WI38 (cell line): ENCODE measurements at regions not wholly inside any gene's neighbourhood (a gene's known extent, or its start where the extent isn't known, plus 50 kb on each side); places are given as distances from the start of the nearest gene placed in this dataset.

Experiments
- H3K4me3 ChIP-seq: 2 replicates; pipeline ENCODE4 v1.5.1; 2011; ENCODE audit warnings: low read depth, mild to moderate bottlenecking, control low read depth, low read length
- CTCF ChIP-seq: IDR thresholded peaks from 2 replicates; pipeline ENCODE4 v1.5.1; 2012; ENCODE audit warnings: low read depth, mild to moderate bottlenecking, control low read depth, low read length

DNA sequence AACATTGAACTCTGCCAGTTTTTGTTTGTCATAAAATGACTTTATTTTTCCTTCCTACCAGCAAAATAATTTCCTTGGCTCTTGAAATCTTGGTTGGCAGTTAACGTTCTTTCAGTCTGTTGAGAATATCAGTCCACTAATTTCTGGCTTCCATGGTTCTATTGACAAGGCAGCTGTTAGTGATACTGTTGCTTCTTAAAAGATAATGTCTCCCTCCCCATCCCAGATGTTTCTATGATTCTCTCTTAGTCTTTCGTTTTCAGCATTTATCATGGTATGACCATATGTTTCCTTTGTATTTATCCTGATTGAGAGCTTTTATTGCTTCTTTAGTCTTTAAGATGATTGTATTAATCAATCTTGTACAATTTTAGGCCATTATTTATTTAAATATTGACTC, 81.1 kb upstream of the STK26 start:
- no peak for TF ChIP-seq CTCF
- no peak overlapping the region for H3K4me3 ChIP-seq

- H3K4me3 ChIP-seq = no peak overlapping the region
- TF ChIP-seq CTCF = no peak
Measured at GRCh38 chrX:131944936-131945902, 77.9 kb upstream of the STK26 start.

DNA sequence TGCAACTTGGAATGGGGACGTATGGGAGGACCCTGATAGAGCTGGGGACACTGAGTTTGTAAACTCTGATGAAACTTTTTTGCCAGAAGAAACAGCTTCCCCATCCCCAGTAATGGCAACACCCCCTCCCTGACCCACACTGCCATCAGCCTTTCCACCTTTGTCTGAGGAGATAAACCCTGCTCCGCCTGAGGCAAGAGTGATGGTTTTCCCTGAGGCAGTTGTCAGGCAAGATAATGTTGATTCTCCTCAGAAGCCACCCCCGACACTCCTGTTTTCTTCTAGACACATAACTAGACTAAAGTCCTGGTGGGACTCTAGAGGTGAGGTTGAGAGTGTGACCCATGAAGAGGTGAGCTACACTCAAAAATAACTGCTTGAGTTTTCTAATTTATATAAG, 71.9 kb upstream of the STK26 start:
- TF ChIP-seq CTCF = no peak

DNA sequence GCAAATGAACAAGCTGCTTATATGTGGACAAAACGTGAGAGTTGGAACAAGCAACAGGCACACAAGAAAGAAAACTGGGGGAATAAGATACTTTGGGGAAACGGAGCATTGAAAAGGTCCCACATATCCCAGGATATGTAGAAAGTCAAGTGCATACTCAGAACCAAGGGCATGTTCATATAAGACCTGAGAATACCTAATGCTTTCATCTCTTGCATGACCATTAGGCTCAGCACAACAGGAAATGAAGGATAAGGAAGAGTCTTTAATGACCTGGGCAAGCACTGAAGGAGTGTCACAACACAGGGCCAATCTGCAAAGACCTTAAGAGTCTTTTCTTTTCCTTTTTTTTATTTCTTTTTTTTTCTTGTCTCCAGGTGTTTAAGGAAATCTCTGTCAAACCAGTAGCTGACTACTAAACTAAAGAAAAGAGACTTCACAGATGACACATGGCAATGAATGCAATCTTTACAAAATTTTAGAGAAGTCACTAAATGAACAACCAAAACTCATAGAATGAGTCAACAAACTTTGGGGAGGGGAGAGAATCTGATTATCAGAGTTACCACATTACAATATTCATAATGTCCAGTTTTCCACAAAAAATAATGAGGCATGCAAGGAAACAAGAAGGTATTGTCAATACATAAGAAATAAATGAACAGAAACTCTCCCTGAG, 67.9 kb upstream of the STK26 start:
- no peak for TF ChIP-seq CTCF
- H3K4me3 ChIP-seq = no peak overlapping the region

More for the DNA sequence above, 71.9 kb upstream of the STK26 start:
- H3K4me3 ChIP-seq = no peak overlapping the region

GRCh38 chrX:131958724-131959123, 64.4 kb upstream of the STK26 start:
- H3K4me3 ChIP-seq = no peak overlapping the region
- no peak for TF ChIP-seq CTCF

- no peak for TF ChIP-seq CTCF
- H3K4me3 ChIP-seq = no peak overlapping the region
Measured at GRCh38 chrX:131970347-131970746, 52.8 kb upstream of the STK26 start.
